ENCODE measurements at regions not wholly inside any gene's neighbourhood (a gene's known extent, or its start where the extent isn't known, plus 50 kb on each side); places are given as distances from the start of the nearest gene placed in this dataset.

DNA sequence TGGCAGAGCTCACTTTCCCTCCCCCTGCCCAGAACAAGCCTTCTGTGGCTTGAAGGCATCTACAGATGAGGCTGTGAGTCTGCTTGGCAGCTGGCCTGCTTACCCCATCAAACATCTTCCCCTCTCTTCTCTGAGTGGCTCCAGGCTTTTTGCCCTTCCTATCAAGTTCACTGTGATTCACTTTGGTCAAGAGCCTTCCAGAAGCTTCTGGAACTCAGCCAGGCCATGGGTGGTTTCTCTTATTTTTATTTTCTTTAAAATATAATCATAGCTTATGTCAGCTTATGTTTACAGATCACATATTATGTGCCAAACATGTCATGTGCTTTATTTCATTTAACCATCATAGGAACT, 267.0 kb downstream of the SEC61B start:
- H3K4me1 ChIP-seq (ENCODE audit: insufficient read depth, low read length, poor library complexity, severe bottlenecking), result peaks cover 4% of the 10 kb centered on the region
- no peak overlapping the region for H3K4me3 ChIP-seq (ENCODE audit: low read depth, low read length, poor library complexity, severe bottlenecking)
- H3K9me2 ChIP-seq (ENCODE audit: insufficient read depth, low read length), result no peaks in the 10 kb centered on the region
- no peaks in the 10 kb centered on the region for H4K20me1 ChIP-seq (ENCODE audit: insufficient read depth, low read length)
- no peak overlapping the region for H2AFZ ChIP-seq (ENCODE audit: low read length)
- no TSS peak for BruUV-seq (replicated peaks)
- H3K27ac ChIP-seq (ENCODE audit: low read depth, low read length, poor library complexity, severe bottlenecking), result no peak overlapping the region
- TF ChIP-seq, protein P1, sequence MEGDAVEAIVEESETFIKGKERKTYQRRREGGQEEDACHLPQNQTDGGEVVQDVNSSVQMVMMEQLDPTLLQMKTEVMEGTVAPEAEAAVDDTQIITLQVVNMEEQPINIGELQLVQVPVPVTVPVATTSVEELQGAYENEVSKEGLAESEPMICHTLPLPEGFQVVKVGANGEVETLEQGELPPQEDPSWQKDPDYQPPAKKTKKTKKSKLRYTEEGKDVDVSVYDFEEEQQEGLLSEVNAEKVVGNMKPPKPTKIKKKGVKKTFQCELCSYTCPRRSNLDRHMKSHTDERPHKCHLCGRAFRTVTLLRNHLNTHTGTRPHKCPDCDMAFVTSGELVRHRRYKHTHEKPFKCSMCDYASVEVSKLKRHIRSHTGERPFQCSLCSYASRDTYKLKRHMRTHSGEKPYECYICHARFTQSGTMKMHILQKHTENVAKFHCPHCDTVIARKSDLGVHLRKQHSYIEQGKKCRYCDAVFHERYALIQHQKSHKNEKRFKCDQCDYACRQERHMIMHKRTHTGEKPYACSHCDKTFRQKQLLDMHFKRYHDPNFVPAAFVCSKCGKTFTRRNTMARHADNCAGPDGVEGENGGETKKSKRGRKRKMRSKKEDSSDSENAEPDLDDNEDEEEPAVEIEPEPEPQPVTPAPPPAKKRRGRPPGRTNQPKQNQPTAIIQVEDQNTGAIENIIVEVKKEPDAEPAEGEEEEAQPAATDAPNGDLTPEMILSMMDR (conservative IDR thresholded peaks at IDR 0.05; ENCODE audit: low read length), result no peak
- DNase-seq (ENCODE audit: low spot score), result no peak
- H3K9me3 ChIP-seq (ENCODE audit: low read length), result no peaks in the 10 kb centered on the region
- POLR2A ChIA-PET, result interaction anchor here (0.7 kb wide), 1 partner anchor 922 kb away, joined by 3 read pairs; no protein-coding TSS in a partner anchor
- intact Hi-C loops (cut with micrococcal nuclease; ENCODE audit: unreplicated experiment), result no loop called here
- CTCF ChIA-PET (ENCODE audit: unreplicated experiment), result no interaction called here
- H3K4me2 ChIP-seq (ENCODE audit: low read length), result no peak overlapping the region
- no peaks in the 10 kb centered on the region for H3K79me2 ChIP-seq (ENCODE audit: insufficient read depth, low read depth, low read length)
- no peaks in the 10 kb centered on the region for H3K36me3 ChIP-seq (ENCODE audit: insufficient read depth, low read length)

DNA sequence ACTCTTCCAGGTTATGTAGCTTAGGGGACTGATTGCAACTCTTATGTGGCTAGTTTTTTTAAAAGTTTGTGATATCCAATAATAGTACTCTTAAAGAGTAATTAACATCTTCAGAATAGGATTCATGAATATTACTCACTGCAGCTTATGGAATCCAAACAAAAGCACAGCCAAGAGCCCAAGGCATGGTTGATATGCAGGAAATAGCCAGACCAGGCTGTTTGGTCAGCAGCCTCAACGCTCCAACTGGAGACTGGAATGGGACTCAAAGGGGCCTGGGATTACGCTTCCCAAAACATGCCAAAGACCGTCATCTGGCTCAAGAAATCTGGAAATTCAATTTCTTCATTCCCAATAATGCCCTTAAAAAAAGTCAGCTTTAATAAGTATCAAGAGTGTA, 268.6 kb downstream of the SEC61B start:
- no TSS peak for BruUV-seq (replicated peaks)
- ChIA-PET CTCF (ENCODE audit: unreplicated experiment) (no interaction called here), POLR2A (interaction anchor here (0.5 to 0.7 kb wide), 2 partner anchors 259 to 1273 kb away, joined by 4 read pairs; no protein-coding TSS in a partner anchor)

DNA sequence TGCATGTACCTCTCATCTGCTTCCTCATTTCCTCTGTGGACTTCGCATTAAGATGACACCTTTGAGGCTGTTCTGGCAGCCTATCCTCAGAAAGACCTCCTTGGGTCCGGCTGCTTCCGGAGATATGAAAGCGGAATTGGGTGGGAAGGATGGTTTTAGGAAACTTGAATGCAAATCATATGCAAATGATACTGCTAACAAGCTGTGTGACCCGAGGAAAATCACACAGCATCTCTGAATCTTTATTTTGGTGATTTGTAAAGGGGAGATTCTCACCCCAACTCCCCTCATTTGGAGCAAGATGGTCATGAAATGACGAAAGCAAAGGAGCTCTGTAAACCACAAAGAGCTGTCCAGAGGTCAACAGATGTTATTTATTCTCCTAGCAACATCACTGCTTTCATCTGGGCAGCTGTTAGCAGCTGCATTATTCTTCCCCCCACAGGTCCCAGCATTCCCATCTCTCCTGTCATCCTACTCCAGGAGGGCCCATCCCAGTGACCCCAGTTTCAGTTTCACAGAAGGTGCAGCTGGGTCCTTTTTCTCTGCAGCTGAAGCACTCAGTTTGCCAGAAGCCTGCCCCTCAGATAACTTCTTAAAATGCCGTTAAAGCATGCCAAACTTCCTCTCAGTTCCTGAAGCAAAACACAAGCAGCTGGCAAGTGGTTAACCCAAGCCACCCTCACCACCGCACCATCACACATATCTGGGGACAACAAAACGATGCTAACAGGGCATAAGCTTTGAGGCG, 269.5 kb downstream of the SEC61B start:
- no peak overlapping the region for H3K4me2 ChIP-seq (ENCODE audit: low read length)
- no peak overlapping the region for H3K4me3 ChIP-seq (ENCODE audit: low read depth, low read length, poor library complexity, severe bottlenecking)
- no peak overlapping the region for H2AFZ ChIP-seq (ENCODE audit: low read length)
- no peaks in the 10 kb centered on the region for H3K79me2 ChIP-seq (ENCODE audit: insufficient read depth, low read depth, low read length)
- peaks cover 4% of the 10 kb centered on the region for H3K4me1 ChIP-seq (ENCODE audit: insufficient read depth, low read length, poor library complexity, severe bottlenecking)
- no peaks in the 10 kb centered on the region for H3K9me3 ChIP-seq (ENCODE audit: low read length)
- no peaks in the 10 kb centered on the region for H3K36me3 ChIP-seq (ENCODE audit: insufficient read depth, low read length)
- ChIA-PET CTCF (ENCODE audit: unreplicated experiment) (no interaction called here), POLR2A (interaction anchor here (1.1 kb wide), 1 partner anchor 13 kb away, joined by 3 read pairs; no protein-coding TSS in a partner anchor)
- intact Hi-C loops (cut with micrococcal nuclease; ENCODE audit: unreplicated experiment), result no loop called here
- no TSS peak for BruUV-seq (replicated peaks)
- no peak overlapping the region for H3K27ac ChIP-seq (ENCODE audit: low read depth, low read length, poor library complexity, severe bottlenecking)
- H3K9me2 ChIP-seq (ENCODE audit: insufficient read depth, low read length), result no peaks in the 10 kb centered on the region
- no peaks in the 10 kb centered on the region for H4K20me1 ChIP-seq (ENCODE audit: insufficient read depth, low read length)
- no peak for DNase-seq (ENCODE audit: low spot score)
- TF ChIP-seq, protein P1 (conservative IDR thresholded peaks at IDR 0.05; ENCODE audit: low read length), result no peak
- no peak for TF ChIP-seq EZH2phosphoT487 (IDR thresholded peaks at IDR 0.05; ENCODE audit: borderline replicate concordance, low read depth, low read length)

More for the DNA sequence above, 268.6 kb downstream of the SEC61B start:
- intact Hi-C loops (cut with micrococcal nuclease; ENCODE audit: unreplicated experiment), result no loop called here
- DNase-seq (ENCODE audit: low spot score), result no peak
- Histone ChIP-seq H3K9me2 (ENCODE audit: insufficient read depth, low read length) (no peaks in the 10 kb centered on the region), H3K4me3 (ENCODE audit: low read depth, low read length, poor library complexity, severe bottlenecking) (no peak overlapping the region), H3K79me2 (ENCODE audit: insufficient read depth, low read depth, low read length) (no peaks in the 10 kb centered on the region), H2AFZ (ENCODE audit: low read length) (no peak overlapping the region), H3K4me2 (ENCODE audit: low read length) (no peak overlapping the region), H3K4me1 (ENCODE audit: insufficient read depth, low read length, poor library complexity, severe bottlenecking) (peaks cover 4% of the 10 kb centered on the region), H3K36me3 (ENCODE audit: insufficient read depth, low read length) (no peaks in the 10 kb centered on the region), H3K27ac (ENCODE audit: low read depth, low read length, poor library complexity, severe bottlenecking) (no peak overlapping the region), H3K9me3 (ENCODE audit: low read length) (no peaks in the 10 kb centered on the region), H4K20me1 (ENCODE audit: insufficient read depth, low read length) (no peaks in the 10 kb centered on the region)
- no peak for TF ChIP-seq EZH2phosphoT487 (IDR thresholded peaks at IDR 0.05; ENCODE audit: borderline replicate concordance, low read depth, low read length)
- TF ChIP-seq, protein P1 (conservative IDR thresholded peaks at IDR 0.05; ENCODE audit: low read length), result no peak
